K562 (cell line): ENCODE measurements at regions not wholly inside any gene's neighbourhood (a gene's known extent, or its start where the extent isn't known, plus 50 kb on each side); places are given as distances from the start of the nearest gene placed in this dataset.

ENCODE experiments used
- ATAC-seq: fragments of 200-7000 bp; cut with Tn5 transposase; 3 replicates; pipeline ENCODE4 v1.9.1; 2020; ENCODE audit warnings: moderate library complexity
- BruUV-seq: library from RNA; stranded (reverse); fragments of 400-500 nt; replicated peaks from 2 replicates; lab custom pipeline; 2021; lab: Mats Ljungman, UMichigan
- CTCF ChIA-PET: fragments of 300-600 bp; formaldehyde crosslinking; extraction: SDS; loops from one replicate; lab custom pipeline; 2021; ENCODE audit warnings: low intra/inter-chr PET ratio; lab: Yijun Ruan, JAX
- POLR2A ChIA-PET: fragments of 300-600, 350-650 bp; sonication (Branson Sonifier 250); formaldehyde crosslinking; extraction: SDS; loops from one replicate; lab custom pipeline; 2021; ENCODE audit warnings: antibody characterized with exemption, inconsistent platforms; lab: Yijun Ruan, JAX
- DNase-seq, 4 experiments: peaks; one replicate each; pipeline versions ENCODE4 v3.0.0 to v3.0.0-alpha.2; 2011 to 2018; ENCODE audit warnings: low spot score in 3 of 4, mixed read lengths in 3 of 4; ENCODE audit errors: extremely low read depth in 1 of 4
- FAIRE-seq: peaks from 2 replicates; lab custom pipeline; 2011; peaks lifted over from hg19 to GRCh38; lab: Jason Lieb, UNC
- H2AFZ ChIP-seq: 2 replicates; pipeline ENCODE4 v1.6.0; 2011; ENCODE audit warnings: low read depth, low read length, control low read depth, inconsistent platforms
- H3K27ac ChIP-seq: fragments of 200-600 bp; 3 replicates; pipeline ENCODE4 v1.8.0; 2011; ENCODE audit warnings: low read depth, mild to moderate bottlenecking, control low read depth, inconsistent platforms, low read length, moderate library complexity, mixed read lengths; ENCODE audit errors: extremely low read depth
- H3K27me3 ChIP-seq, 2 experiments: fragments of 300-600 bp in 1 of 2; 2 replicates in 1 of 2; 3 replicates in 1 of 2; pipeline versions ENCODE4 v1.6.0 to v1.8.0; 2011; ENCODE audit warnings: inconsistent platforms in 2 of 2, low read length in 2 of 2, mild to moderate bottlenecking in 1 of 2, mixed read lengths in 1 of 2, moderate library complexity in 1 of 2; ENCODE audit not compliant: control insufficient read depth in 2 of 2, insufficient read depth in 2 of 2
- H3K36me3 ChIP-seq: fragments of 300-600 bp; 3 replicates; pipeline ENCODE4 v1.8.0; 2011; ENCODE audit warnings: mild to moderate bottlenecking, low read length, inconsistent platforms; ENCODE audit not compliant: control insufficient read depth, insufficient read depth
- H3K4me1 ChIP-seq, 2 experiments: fragments of 200-600 bp in 1 of 2; replicated peaks in 1 of 2; 2 replicates in 1 of 2; 3 replicates in 1 of 2; pipeline versions ENCODE4 v1.5.1 to v1.8.0; 2011; ENCODE audit warnings: inconsistent platforms in 2 of 2, low read length in 2 of 2, mild to moderate bottlenecking in 1 of 2, mixed read lengths in 1 of 2, moderate library complexity in 1 of 2; ENCODE audit not compliant: control insufficient read depth in 2 of 2, insufficient read depth in 2 of 2
- H3K4me2 ChIP-seq: 2 replicates; pipeline ENCODE4 v1.6.1; 2011; ENCODE audit warnings: low read length, control low read depth, inconsistent platforms, mixed read lengths; ENCODE audit not compliant: insufficient read depth
- H3K4me3 ChIP-seq: fragments of 200-600 bp; sonication (generic), shearing (Covaris generic); 2 replicates; pipeline ENCODE4 v1.5.1; 2016; ENCODE audit warnings: control low read depth, inconsistent platforms
- H3K79me2 ChIP-seq: fragments of 200-600 bp; 3 replicates; pipeline ENCODE4 v1.8.0; 2011; ENCODE audit warnings: low read length, inconsistent platforms; ENCODE audit not compliant: control insufficient read depth, insufficient read depth
- H3K9ac ChIP-seq, 2 experiments: 2 replicates each; pipeline versions ENCODE4 v1.6.0 to v1.6.1; 2011; ENCODE audit warnings: low read depth in 2 of 2, low read length in 2 of 2, control low read depth in 1 of 2, inconsistent platforms in 1 of 2, mild to moderate bottlenecking in 1 of 2, mixed read lengths in 1 of 2; ENCODE audit not compliant: insufficient read depth in 1 of 2
- H3K9me1 ChIP-seq: one replicate; pipeline ENCODE4 v1.6.0; 2011; ENCODE audit warnings: inconsistent platforms, mild to moderate bottlenecking, low read length, moderate library complexity; ENCODE audit not compliant: control insufficient read depth, insufficient read depth
- H3K9me3 ChIP-seq: replicated peaks from 2 replicates; pipeline ENCODE4 v1.5.1; 2011; ENCODE audit warnings: low read depth, low read length, inconsistent platforms; ENCODE audit not compliant: control insufficient read depth, insufficient read depth
- H4K20me1 ChIP-seq: replicated peaks from 2 replicates; pipeline ENCODE4 v1.6.1; 2011; ENCODE audit warnings: low read length, inconsistent platforms, mixed read lengths; ENCODE audit not compliant: control insufficient read depth, insufficient read depth
- ASH1L ChIP-seq: fragments of 450-650 bp; IDR thresholded peaks from 2 replicates; pipeline ENCODE4 v1.6.1; 2018; ENCODE audit warnings: borderline replicate concordance, mild to moderate bottlenecking, low read depth; ENCODE audit not compliant: partially characterized antibody
- CCAR2 ChIP-seq: fragments of 200-400 bp; formaldehyde crosslinking; IDR thresholded peaks from 2 replicates; pipeline ENCODE4 v1.6.1; 2017; ENCODE audit warnings: mild to moderate bottlenecking, low read depth, low read length
- CHD1 ChIP-seq: fragments of 200-600 bp; sonication (generic); IDR thresholded peaks from one replicate; pipeline ENCODE4 v1.6.1; 2012; ENCODE audit warnings: mild to moderate bottlenecking, moderate library complexity, low read length, inconsistent platforms
- ELK3 ChIP-seq: fragments of 450-650 bp; formaldehyde crosslinking; IDR thresholded peaks from 2 replicates; pipeline ENCODE4 v1.4.0; 2020; ENCODE audit warnings: mild to moderate bottlenecking
- FOXA3 ChIP-seq, 2 experiments: fragments of 450-650 bp in 1 of 2; sonication (generic) in 1 of 2; formaldehyde crosslinking; IDR thresholded peaks in 1 of 2; conservative IDR thresholded peaks in 1 of 2; 2 replicates each; pipeline versions ENCODE4 v1.4.0 to v1.8.0; 2020 to 2022; ENCODE audit warnings: mild to moderate bottlenecking in 2 of 2, missing genetic modification reagents in 1 of 2
- IRF2 ChIP-seq: sonication (generic); formaldehyde crosslinking; IDR thresholded peaks from 2 replicates; pipeline ENCODE4 v1.8.1; 2022; ENCODE audit warnings: mild to moderate bottlenecking, missing genetic modification reagents
- MLLT1 ChIP-seq, 2 experiments: fragments of 450-650 bp; IDR thresholded peaks; 2 replicates each; pipeline ENCODE4 v1.6.1; 2016
- NR2F6 ChIP-seq: fragments of 450-650 bp; formaldehyde crosslinking; IDR thresholded peaks from 2 replicates; pipeline ENCODE4 v1.4.0; 2020; ENCODE audit warnings: mild to moderate bottlenecking
- NR4A1 ChIP-seq, 2 experiments: fragments of 250-450 bp in 1 of 2; fragments of 450-650 bp in 1 of 2; sonication (Bioruptor Pico) in 1 of 2; IDR thresholded peaks; 2 replicates each; pipeline versions ENCODE4 v1.4.0 to v1.6.1; 2016 to 2020; ENCODE audit warnings: mild to moderate bottlenecking in 2 of 2, missing compliant biosample characterization in 1 of 2, missing genetic modification characterization in 1 of 2, moderate library complexity in 1 of 2
- RHOXF2B ChIP-seq: fragments of 250-450 bp; sonication (Bioruptor Pico); conservative IDR thresholded peaks from 2 replicates; pipeline ENCODE4 v1.5.1; 2021
- SFPQ ChIP-seq: fragments of 200-400 bp; formaldehyde crosslinking; IDR thresholded peaks from 2 replicates; pipeline ENCODE4 v1.6.1; 2017; ENCODE audit warnings: mild to moderate bottlenecking, low read depth, low read length, moderate library complexity
- TAF7 ChIP-seq: fragments of 450-650 bp; IDR thresholded peaks from 2 replicates; pipeline ENCODE4 v1.6.1; 2016; ENCODE audit warnings: missing genetic modification characterization, missing compliant biosample characterization
- ZBTB33 ChIP-seq: sonication (generic); formaldehyde crosslinking; IDR thresholded peaks from 2 replicates; pipeline ENCODE4 v1.8.1; 2023; ENCODE audit warnings: mild to moderate bottlenecking, missing genetic modification reagents
- ZNF699 ChIP-seq: fragments of 250-450 bp; sonication (Bioruptor Pico); IDR thresholded peaks from 2 replicates; pipeline ENCODE4 v1.8.0; 2021; ENCODE audit warnings: mild to moderate bottlenecking, moderate library complexity; ENCODE audit not compliant: insufficient replicate concordance
- WGBS: fragments of 100-300 bp; shearing (Covaris generic); methylation state at CpG from one replicate; pipeline ENCODE4 v1.1.6; 2016; ENCODE audit warnings: low coverage, mixed read lengths; ENCODE audit not compliant: insufficient coverage; ENCODE audit errors: missing lambda C conversion rate; 5-methylcytosine and 5-hydroxymethylcytosine counted together
- in situ Hi-C: fragments of 300-500 bp; cut with MboI; formaldehyde crosslinking; loops from 4 replicates; pipeline ENCODE4 v1.15.0; 2018; ENCODE audit warnings: inconsistent platforms, mixed read lengths
- intact Hi-C: fragments of 100-400 bp; cut with micrococcal nuclease; formaldehyde crosslinking; loops from 2 replicates; pipeline ENCODE4 v1.14.2; 2022

GRCh38 chr5:112064956-112065355, 308.0 kb upstream of the NREP start (continued):
- no peak for TF ChIP-seq NR4A1 (CRISPR knock-in tag; IDR thresholded peaks at IDR 0.05)
- TF ChIP-seq NR4A1 (tag; IDR thresholded peaks at IDR 0.05): no peak
- TF ChIP-seq TAF7 (tag): no peak
- no peak for TF ChIP-seq ZNF699 (CRISPR knock-in tag)
- no peak for TF ChIP-seq IRF2 (CRISPR knock-in tag)
- no peak for TF ChIP-seq ASH1L
- TF ChIP-seq CHD1: no peak
- no peak for TF ChIP-seq SFPQ

GRCh38 chr5:112064271-112064701, 307.3 kb upstream of the NREP start:
- ATAC-seq: no peak
- WGBS: 0% methylated on average over 2 of the region's 2 CpGs

More at GRCh38 chr5:112064271-112064701, 307.3 kb upstream of the NREP start:
- DNase-seq: no peak
- no peaks in the 10 kb centered on the region for H3K4me1 ChIP-seq
- intact Hi-C loops: no loop called here
- no peaks in the 10 kb centered on the region for H3K9me1 ChIP-seq
- no peaks in the 10 kb centered on the region for H4K20me1 ChIP-seq
- no peak overlapping the region for H3K4me2 ChIP-seq
- no peak for TF ChIP-seq NR2F6 (CRISPR knock-in tag)
- TF ChIP-seq ZBTB33 (CRISPR knock-in tag): no peak
- TF ChIP-seq RHOXF2B (CRISPR knock-in tag): no peak
- TF ChIP-seq FOXA3 (CRISPR knock-in tag; conservative IDR thresholded peaks at IDR 0.05 in 1 of 2, IDR thresholded peaks at IDR 0.05 in 1 of 2): no peak
- TF ChIP-seq MLLT1 (IDR thresholded peaks at IDR 0.05): no peak
- no peak for TF ChIP-seq ELK3 (CRISPR knock-in tag)
- TF ChIP-seq CCAR2: no peak
- no peaks in the 10 kb centered on the region for H3K79me2 ChIP-seq
- H2AFZ ChIP-seq: no peak overlapping the region
- H3K9me3 ChIP-seq: no peaks in the 10 kb centered on the region
- H3K9ac ChIP-seq: no peak overlapping the region
- no peak overlapping the region for H3K4me3 ChIP-seq
- no peak overlapping the region for H3K27ac ChIP-seq
- ChIA-PET CTCF (no interaction called here), POLR2A (interaction anchor here (0.6 kb wide), 1 partner anchor 1974 kb away, joined by 4 read pairs; no protein-coding TSS in a partner anchor)
- no peaks in the 10 kb centered on the region for H3K27me3 ChIP-seq
- no peaks in the 10 kb centered on the region for H3K36me3 ChIP-seq
- BruUV-seq: no TSS peak
- no peak for FAIRE-seq
- in situ Hi-C loops: no loop called here
